ENCODE measurements at regions not wholly inside any gene's neighbourhood (a gene's known extent, or its start where the extent isn't known, plus 50 kb on each side); places are given as distances from the start of the nearest gene placed in this dataset.
"Not testable (repeated sequence)": the region's sequence is repeated elsewhere in the genome, so short reads cannot be mapped to it uniquely, and the experiment has no call there.

DNA sequence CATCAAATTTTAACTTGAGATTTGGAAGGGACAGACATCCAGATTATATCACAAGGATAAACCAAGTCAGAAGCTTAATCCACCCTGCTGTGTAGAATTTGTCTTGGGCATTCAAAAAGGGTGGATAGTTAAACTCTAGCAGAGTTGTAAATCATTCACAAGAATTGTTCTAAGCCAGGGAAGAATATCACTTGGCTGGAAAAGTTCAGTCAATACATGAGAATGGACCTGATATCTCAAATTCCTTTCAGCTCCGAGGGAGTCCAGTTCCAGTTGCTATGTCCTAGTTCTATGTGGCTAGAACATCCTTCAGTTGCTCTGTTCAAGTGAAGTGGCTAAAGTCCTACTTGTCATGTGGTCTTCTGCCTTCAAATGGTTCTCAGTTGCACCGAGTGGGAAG lies 351.8 kb upstream of the JARID2 start:
- ChIA-PET CTCF (no interaction called here), POLR2A (no interaction called here)

DNA sequence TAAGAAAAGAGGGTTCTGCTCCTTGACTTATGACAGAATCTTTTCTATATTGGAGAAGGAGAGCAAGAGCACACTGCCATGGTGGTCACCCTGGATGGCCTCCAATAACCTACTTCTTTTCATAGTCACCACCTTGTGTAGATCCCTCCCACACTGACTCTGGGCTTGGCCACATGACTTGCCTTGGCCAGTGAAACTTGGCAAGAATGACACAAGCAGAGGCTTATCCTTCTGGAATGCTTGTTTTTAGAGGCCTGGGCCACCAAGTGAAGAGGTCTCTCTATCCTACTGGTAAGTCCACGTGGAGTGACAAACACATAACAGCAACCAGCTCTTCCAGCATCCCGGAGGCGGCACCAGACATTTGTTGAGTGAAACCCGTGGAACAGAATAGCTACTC lies 349.4 kb upstream of the JARID2 start:
- CTCF ChIA-PET: no interaction called here
- POLR2A ChIA-PET: no interaction called here

DNA sequence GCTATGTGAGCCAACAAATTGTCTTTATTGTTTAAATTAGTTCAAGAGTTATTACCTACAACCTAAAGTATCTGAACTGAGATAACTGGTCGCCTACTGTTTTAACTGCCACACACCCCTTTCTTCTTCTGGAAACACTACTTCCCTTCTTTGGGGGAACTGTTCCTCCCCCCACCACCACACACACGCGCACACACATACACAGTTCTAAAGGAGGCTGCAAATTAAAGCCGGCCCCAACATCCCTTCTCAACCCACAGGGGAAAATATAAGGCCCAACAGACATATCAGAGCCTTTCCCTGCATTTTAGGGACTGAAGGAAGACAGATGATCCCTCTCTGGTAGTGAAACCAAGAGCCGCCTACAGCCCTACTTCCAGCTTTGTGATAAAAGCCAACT lies 348.0 kb upstream of the JARID2 start:
- ChIA-PET POLR2A (no interaction called here), CTCF (no interaction called here)

DNA sequence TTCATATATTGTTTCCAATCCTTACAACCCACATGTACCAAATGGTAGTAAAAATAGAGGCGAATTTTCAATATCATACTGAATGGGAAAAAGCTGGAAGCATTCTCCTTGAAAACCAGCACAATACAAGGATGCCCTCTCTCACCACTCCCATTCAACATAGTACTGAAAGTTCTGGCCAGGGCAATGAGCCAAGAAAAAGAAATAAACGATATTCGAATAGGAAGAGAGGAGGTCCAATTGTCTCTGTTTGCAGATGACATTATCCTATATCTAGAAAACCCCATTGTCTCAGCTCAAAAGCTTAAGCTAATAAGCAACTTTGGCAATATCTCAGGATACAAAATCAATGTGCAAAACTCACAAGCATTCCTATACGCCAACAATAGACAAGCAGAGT lies 346.4 kb upstream of the JARID2 start:
- CTCF ChIA-PET, POLR2A ChIA-PET: not testable (repeated sequence)

DNA sequence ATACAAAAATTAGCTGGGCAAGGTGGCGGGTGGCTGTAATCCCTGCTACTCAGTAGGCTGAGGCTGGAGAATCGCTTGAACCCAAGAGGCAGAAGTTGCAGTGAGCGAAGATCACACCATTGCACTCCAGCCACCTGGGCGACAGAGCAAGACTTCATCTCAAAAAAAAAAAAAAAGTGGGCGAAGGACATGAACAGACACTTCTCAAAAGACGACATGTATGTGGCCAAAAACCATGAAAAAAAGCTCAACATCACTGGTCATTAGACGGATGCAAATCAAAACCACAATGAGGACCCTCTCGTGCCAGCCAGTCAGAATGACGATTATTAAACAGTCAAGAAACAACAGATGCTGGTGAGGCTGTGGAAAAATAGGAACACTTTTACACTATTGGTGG lies 344.9 kb upstream of the JARID2 start:
- CTCF ChIA-PET: interaction anchor here (0.5 to 0.7 kb wide), 3 partner anchors 60 to 214 kb away, joined by 3 to 4 read pairs (median 3); no protein-coding TSS in a partner anchor
- POLR2A ChIA-PET: no interaction called here

DNA sequence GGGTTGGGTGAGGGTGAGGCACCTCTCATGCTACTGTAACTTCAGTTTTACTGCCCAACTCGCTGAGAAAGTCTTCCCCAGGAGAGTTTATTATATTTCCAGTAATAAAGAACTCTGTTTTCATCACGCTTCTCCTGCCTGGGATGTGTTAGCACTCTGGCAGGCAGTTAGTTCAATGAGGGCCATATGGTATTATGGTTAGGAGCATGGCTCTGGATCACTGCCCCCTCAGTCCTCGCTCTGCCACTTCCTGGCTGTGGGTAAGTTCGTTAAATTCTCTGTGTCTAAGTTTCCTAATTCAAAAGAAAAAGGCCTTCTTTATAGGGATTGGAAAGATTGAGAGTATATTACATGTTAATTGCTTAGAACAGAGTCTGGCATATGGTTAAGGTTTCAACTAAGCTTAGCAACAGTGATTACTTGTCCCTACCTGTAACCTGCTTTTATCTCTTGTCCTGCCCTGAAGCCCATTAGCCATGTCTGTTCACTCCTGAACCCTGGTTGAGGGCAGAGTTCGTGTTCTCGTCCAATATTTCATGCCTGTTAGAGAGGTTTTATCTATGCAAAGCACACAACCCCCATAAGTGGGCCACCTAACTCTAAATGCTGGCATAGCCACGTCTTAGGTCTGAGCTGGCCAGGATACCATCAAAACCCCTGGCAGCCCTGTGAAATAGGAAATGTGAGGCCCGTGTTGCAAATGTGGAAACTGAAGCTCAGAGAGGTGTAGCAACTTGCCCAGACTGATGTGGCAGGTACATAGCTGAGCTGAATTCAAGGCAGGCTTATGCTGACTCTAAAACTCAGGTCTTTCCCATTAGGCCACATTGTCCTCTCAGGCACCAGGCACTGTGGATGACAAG lies 342.5 kb upstream of the JARID2 start:
- POLR2A ChIA-PET: no interaction called here
- CTCF ChIA-PET: interaction anchor here (0.6 kb wide), 1 partner anchor 303 kb away, joined by 3 read pairs; no protein-coding TSS in a partner anchor

DNA sequence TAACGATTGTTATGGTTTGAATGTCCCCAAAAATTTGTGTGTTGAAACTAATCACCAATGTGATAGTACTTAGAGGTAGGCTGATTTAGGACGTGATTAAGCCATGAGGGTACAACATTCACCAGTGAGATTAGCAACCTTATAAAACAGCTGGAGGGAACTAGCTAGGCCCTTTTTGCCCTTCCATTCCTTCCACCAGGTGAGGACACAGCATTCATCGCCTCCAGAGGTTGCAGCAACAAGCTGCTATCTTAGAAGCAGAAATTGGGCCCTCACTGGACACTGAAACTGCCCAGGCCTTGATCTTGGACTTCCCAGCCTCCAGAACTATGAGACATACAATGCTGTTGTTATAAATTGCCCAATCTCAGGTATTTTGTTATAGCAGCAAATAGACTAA lies 340.7 kb upstream of the JARID2 start:
- CTCF ChIA-PET: no interaction called here
- POLR2A ChIA-PET: no interaction called here

DNA sequence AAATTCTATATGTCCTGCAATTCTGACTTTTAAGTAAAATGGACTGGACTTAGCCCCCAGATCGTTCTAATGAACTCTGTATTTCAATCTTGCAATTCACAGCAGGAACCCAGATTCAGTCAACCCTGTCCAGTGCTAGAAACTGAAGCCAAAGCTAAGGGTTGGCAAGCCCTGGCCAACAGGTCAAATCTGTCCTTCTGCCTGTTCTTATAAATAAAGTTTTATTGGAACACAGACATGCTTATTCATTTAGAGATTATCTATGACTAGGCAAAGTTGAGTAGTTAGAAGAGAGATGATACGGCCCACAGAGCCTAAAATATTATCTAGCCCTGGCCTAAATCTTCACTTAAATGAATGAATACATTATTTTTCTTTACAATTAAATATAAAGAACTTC lies 339.2 kb upstream of the JARID2 start:
- ChIA-PET CTCF (interaction anchor here (0.7 kb wide), 1 partner anchor 19 kb away, joined by 3 read pairs; no protein-coding TSS in a partner anchor), POLR2A (no interaction called here)

DNA sequence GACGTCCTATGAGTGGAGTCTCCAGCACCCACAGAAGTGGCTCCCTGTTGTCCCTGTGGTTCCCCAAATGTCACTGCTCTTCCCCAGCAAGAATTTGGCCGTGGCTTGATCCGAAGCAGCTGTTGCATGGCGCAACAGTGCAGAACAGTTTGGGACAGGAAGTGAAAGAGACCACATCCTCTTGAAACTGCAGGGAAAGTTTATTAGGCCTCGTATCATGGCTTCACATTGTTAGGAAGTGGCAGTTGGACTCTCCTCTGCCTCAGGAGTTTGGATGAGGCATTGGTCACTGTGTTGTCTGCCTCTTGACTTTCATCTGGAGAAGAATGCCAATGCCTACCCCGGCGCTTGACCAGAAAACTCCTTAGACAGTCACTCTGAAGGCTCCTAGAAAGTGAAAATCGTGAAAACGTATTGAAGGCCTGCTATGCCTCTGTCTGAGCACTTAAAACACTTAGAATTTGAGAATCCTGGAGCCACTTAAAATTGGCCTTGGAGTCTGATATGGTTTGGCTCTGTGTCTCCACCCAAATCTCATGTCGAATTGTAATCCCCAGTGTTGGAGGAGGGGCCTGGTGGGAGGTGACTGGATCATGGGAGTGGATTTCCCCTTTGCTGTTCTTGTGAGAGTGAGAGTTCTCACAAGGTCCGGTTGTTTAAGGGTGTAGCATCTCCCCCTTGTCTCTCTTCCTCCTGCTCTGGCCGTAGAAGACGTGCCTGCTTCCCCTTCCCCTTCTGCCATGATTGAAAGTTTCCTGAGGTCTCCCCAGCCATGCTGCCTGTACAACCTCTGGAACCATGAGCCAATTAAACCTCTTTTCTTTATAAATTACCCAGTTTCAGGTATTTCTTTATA lies 334.9 kb upstream of the JARID2 start:
- CTCF ChIA-PET: no interaction called here
- POLR2A ChIA-PET: no interaction called here

DNA sequence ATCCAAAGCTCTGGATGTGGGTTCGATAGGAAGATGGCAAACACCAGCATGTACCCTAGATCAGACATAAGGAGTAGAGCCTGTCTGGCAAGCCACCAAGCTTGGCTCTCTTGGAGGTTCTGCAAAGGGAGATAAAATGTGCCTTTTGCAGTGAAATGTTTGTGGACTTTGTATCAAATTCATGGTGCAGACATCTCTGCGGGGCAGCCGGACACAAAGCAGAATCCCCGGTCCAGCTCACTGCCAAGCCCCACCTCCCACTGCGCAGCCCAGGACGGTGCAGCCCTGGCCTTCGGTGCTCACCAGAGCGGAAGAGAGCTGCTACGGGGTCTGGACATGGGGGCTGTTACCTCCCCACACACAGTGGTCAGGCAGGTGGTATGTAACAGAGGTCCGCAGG lies 333.6 kb upstream of the JARID2 start:
- CTCF ChIA-PET: no interaction called here
- POLR2A ChIA-PET: interaction anchor here (0.7 kb wide), 1 partner anchor 992 kb away, joined by 3 read pairs; no protein-coding TSS in a partner anchor

DNA sequence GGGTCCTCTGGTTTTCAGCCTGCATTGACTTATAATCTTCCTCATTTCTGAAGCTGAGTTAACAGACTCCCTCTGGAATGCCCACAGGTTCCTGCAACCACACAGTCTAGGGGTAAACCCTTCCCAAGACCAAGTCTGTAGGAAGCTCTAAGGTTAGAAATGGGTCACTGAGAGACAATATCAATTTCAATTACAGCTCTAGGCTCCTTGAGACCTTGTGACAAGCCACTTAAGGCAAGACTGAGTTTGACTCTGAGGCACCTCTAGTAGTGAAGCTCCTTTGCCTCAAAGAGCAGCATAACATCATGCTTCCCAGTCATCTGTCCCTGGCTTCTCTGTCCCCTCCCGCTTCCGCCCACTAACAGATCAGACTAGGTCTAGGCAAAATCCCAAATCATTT lies 333.2 kb upstream of the JARID2 start:
- CTCF ChIA-PET: interaction anchor here (0.7 kb wide), 1 partner anchor 622 kb away, joined by 3 read pairs; no protein-coding TSS in a partner anchor
- POLR2A ChIA-PET: no interaction called here

DNA sequence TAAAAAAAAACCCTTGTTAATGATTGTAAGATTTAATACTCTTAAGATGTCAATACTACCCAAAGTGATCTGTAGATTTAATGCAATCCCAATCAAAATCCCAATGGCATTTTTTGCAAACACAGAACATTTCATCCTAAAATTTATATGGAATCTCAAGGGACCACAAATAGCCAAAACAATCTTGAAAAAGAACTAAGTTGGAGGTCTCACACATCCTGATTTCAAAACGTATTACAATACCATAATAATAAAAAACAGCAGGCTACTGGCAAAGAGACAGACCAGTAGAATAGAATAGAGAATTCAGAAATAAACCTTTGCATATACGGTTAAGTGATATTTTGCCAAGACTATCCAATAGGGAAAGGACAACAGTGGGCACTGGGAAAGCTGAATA lies 331.9 kb upstream of the JARID2 start:
- ChIA-PET CTCF (no interaction called here), POLR2A (no interaction called here)

DNA sequence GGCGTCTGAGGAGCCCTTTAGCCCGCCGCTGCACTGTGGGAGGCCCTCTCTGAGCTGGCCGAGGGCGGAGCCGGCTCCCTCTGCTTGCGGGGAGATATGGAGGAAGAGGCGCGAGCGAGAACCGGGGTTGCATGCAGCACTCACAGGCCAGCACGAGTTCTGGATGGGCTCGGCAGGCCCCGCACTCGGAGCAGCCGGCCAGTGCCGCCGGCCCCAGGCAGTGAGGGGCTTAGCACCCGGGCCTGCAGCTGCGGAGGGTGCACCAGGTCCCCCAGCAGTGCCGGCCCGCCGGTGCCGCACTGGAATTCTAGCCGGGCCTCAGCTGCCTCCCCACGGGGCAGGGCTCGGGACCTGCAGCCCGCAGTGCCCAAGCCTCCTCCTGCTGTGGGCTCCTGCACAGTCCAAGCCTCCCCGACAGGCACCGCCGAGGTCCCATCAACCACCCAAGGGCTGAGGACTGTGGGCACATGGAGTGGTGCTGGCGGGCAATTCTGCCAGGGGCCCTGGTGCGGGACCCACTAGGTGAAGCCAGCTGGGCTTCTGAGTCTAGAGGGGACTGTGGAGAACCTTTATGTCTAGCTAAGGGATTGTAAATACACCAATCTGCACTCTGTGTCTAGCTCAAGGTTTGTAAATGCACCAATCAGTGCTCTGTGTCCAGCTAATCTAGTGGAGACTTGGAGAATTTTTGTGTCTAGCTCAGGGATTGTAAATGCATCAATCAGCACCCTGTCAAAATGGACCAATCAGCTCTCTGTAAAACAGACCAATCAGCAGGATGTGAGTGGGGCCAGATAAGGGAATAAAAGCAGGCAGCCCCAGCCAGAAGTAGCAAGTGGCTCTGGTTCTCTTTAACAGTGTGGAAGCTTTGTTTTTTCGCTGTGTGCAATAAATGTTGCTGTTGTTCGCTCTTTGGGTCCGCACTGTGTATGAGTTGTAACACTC lies 329.7 kb upstream of the JARID2 start:
- ChIA-PET CTCF (interaction anchor here (0.8 kb wide), 1 partner anchor 39 kb away, joined by 3 read pairs; no protein-coding TSS in a partner anchor), POLR2A (no interaction called here)

DNA sequence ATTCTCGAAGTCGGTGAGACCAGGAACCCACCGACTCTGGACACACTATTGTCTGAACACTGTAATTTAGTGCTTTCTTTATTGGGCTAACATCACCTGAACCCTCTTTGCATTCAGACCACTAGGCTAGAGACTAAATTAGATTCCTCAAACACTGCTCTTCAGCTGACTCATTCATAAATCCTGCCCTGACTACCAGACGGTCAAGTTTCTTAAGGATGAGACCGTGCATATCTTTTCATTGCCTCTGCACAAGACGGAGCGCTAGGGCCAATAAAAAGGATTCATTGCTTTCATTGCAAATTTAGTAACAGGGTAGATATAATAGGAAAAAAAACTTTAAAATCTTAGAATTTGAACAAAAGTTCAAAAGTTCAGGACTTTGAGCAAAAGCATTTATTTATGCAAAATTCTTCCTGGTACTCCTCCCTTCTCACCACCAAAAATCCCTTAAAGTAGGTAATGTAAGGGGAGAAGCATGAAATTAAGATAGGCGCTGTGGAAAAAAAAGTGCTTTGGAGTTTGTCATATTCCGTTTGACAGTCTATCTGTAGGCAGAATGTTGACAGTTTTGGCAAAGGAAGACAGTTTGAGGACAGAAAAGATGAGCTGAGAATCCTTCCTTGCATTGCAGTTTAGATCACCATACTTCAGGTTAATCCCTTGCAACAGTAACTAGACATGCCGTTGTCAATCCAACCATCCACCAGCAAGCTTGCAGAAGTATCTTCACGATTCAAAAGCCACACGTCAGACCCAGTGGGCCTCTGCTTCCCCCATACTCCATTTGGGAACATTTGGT lies 328.6 kb upstream of the JARID2 start:
- CTCF ChIA-PET: no interaction called here
- POLR2A ChIA-PET: no interaction called here

DNA sequence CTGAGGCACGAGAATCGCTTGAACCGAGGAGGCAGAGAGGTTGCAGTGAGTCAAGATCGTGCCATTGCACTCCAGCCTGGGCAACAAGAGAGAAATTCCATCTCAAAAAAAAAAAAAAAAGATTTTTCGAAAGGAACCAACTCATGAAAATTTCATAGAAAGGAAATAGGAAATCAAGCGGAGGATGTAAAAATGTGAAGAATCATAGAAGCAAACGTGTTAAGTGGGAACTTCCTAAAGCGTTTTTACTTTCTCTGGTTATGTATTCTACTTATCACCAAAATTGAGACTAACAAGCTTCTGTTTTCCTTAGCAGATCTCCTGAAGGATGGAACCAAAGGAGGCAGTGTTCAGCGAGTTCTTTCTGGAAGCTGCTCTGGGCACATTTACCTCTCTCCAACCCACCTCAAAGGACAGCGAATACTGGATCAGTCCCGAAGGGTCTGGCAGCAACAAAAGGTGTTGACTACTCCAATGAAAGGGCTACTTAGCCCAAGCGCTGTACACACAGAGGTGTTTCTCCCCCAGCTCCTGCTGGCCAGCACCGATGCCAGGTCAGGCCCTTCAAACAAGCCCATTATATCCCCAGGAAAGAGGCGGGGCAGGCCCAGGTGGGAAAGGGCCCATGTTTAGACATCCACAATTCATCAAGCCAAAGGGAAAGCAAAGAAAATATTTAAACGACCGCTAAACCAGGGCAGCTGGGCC lies 327.5 kb upstream of the JARID2 start:
- ChIA-PET POLR2A (no interaction called here), CTCF (no interaction called here)

DNA sequence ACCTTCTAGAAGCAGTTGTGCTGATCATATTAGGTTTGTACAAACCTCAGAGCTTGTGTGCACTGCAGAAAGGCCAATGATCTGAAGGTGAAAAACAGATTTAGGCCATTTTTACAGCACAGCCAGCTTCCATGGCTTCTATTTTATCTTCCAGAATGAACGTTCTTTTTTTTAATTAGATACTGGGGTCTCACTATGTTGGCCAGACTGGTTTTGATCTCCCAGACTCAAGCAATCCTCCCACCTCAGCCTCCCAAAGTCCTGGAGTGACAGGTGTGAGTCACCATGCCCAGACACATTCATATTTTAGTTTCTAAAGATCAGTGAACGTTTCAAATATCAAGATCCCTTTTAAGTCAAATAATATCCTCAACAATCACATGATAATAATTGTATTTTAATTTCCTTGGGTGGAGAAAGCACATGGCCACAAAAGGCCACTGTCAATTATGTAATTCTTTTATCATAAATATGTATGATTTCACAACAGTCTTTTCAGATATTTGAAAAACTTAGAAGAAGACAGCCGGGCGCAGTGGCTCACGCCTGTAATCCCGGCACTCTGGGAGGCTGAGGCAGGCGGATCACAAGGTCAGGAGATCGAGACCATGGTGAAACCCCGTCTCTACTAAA lies 326.7 kb upstream of the JARID2 start:
- ChIA-PET POLR2A (no interaction called here), CTCF (no interaction called here)

DNA sequence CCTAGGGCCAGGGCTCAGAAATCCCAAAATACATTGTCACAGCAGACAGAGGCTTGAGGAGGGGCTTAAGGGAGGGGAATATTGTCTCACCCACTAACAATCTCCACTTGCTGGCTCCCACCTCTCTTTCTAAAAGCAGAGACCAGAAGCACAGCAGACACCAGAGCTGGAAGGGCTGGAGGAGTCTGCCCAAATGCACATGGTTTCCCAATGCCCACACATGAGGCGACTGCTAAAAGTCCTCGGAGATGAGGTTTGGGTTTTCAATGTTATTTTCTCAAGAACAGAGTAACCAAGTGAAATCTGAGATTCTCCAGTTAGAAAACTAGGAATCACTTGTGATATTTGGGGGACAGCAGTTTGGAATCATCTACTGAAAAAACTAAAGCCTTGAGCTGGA lies 325.6 kb upstream of the JARID2 start:
- ChIA-PET POLR2A (no interaction called here), CTCF (interaction anchor here (0.5 kb wide), 1 partner anchor 17 kb away, joined by 4 read pairs; no protein-coding TSS in a partner anchor)

DNA sequence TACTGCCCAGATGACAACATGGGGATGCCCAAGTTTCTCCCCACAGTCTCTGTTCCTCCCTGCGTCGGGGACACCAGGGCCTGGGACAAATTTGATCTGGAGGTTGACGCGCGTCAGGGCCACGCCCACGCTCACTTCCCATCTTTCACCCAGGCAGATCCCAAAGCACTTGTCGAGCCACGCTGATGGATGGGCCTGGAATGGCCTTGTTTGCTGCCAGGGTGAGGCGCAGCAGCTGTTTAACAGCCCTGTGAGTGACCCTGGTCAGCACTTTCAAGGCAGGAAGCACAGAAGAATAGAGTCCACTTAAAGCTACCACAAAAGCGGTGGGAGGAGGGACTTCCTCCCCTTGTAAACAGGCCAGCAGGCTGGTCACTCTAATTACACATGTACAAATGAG lies 324.7 kb upstream of the JARID2 start:
- CTCF ChIA-PET: interaction anchor here (0.5 kb wide), 1 partner anchor 16 kb away, joined by 4 read pairs; no protein-coding TSS in a partner anchor
- POLR2A ChIA-PET: no interaction called here
